ENCODE measurements at regions not wholly inside any gene's neighbourhood (a gene's known extent, or its start where the extent isn't known, plus 50 kb on each side); places are given as distances from the start of the nearest gene placed in this dataset.

DNA sequence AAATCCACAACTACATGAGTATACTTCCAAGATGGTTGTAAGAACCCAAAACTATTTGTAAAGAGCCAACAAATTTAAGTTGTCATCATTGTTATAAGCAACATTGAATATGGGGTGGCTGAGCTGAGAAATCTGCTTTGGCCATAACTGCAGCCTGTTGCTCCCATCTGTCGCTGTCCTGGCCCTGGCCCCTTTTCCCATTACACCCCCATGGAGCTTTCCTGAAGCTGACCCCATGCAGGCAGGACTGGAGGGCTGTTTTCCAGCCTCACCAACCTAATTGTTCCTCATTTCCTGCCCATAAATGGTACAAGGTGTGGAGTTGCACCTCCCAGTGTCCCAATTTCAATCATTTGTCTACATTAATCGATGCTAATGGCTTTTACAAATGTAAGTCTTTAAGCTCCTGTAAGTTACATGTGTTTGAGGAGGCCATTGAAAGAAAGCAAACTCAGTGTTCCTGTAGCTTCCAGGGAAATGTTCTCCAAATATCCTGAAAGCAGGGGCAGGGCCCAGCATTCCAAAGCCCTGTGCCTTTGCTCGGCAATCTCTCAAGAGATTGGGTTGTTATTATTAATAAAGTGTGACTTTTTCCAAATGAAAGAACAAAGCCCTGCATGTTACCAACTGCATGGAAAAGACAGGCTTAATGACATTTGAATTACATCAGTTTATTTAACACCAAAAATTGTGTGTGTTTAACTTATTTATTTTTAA is 545.9 kb downstream of the PLPP3 start:
- intact Hi-C loops (cut with DNase I) = no loop called here
- 64% methylated on average over 3 of the region's 3 CpGs for WGBS

DNA sequence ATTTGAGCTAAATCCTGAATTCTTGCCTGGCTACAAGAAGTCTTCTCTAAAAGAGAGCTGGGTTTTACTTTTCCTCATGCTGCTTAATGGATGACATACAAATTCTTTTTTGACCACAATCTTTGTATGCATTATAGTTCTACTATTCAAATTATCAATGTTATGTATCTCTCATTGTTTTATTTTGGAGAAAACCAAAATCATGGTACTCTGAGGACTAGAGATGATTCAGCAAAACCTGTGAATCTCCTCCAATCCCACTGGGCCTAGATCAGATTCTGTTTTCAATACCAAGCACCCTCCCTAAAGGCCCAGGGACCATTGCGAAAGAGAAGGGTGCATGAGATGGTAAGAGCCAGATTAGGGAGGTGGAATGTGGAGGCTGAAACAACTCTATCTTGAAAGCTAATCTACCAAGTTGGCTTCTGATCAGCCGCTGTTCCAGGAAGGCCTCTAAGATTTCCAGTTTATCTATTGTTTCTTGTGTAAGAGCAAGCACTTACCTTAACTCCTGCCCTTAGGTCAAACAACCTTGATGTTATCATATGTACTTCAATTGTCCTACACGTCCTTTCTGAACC is 547.2 kb downstream of the PLPP3 start:
- intact Hi-C loops (cut with DNase I) = no loop called here
- no peak overlapping the region for H3K27ac ChIP-seq (replicated peaks in 1 of 4)

More for the DNA sequence above, 545.9 kb downstream of the PLPP3 start:
- no peaks in the 10 kb centered on the region for H3K27me3 ChIP-seq
- no peak overlapping the region for H3K27ac ChIP-seq (replicated peaks in 1 of 4)
- peaks cover 0 to 29% (median 18%) of the 10 kb centered on the region in 4 donors for H3K4me1 ChIP-seq
- no peak for DNase-seq (ENCODE audit: extremely low spot score)
- no peaks in the 10 kb centered on the region for H3K9me3 ChIP-seq
- no peaks in the 10 kb centered on the region for H3K36me3 ChIP-seq
- TF ChIP-seq POLR2A (IDR thresholded peaks at IDR 0.05; ENCODE audit: low read depth) (no peak), POLR2AphosphoS5 (IDR thresholded peaks at IDR 0.05) (no peak), EP300 (IDR thresholded peaks at IDR 0.05) (no peak)
- TF ChIP-seq, protein P1, sequence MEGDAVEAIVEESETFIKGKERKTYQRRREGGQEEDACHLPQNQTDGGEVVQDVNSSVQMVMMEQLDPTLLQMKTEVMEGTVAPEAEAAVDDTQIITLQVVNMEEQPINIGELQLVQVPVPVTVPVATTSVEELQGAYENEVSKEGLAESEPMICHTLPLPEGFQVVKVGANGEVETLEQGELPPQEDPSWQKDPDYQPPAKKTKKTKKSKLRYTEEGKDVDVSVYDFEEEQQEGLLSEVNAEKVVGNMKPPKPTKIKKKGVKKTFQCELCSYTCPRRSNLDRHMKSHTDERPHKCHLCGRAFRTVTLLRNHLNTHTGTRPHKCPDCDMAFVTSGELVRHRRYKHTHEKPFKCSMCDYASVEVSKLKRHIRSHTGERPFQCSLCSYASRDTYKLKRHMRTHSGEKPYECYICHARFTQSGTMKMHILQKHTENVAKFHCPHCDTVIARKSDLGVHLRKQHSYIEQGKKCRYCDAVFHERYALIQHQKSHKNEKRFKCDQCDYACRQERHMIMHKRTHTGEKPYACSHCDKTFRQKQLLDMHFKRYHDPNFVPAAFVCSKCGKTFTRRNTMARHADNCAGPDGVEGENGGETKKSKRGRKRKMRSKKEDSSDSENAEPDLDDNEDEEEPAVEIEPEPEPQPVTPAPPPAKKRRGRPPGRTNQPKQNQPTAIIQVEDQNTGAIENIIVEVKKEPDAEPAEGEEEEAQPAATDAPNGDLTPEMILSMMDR (IDR thresholded peaks at IDR 0.05) = no peak
- H3K4me3 ChIP-seq = no peak overlapping the region

DNA sequence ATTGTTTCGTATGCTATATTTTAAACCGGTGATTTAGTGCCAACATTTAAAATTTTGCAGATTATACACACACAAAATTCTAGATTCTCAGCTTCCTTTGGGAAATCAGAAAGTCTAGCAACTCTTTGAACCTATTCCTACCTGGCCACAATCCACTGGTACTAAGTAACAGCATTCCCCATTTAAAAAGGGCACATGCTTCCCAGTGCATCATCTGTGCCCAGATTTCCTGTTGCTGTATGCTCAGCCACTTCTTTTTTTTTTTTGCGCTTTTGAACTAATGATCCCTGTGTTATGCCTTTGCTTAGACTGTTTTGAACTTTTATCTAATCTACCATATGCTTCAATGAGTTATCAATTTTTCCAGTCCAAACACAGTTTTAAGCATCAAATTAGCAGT is 548.4 kb downstream of the PLPP3 start:
- 93% methylated on average over 3 of the region's 3 CpGs for WGBS
- TF ChIP-seq POLR2A (IDR thresholded peaks at IDR 0.05; ENCODE audit: low read depth) (no peak), POLR2AphosphoS5 (IDR thresholded peaks at IDR 0.05) (no peak), EP300 (IDR thresholded peaks at IDR 0.05) (no peak)
- TF ChIP-seq, protein P1 (IDR thresholded peaks at IDR 0.05) = no peak
- H3K4me1 ChIP-seq = peaks cover 0 to 22% (median 12%) of the 10 kb centered on the region in 4 donors
- DNase-seq (ENCODE audit: extremely low spot score) = no peak
- no peak overlapping the region for H3K27ac ChIP-seq (replicated peaks in 1 of 4)
- no peaks in the 10 kb centered on the region for H3K36me3 ChIP-seq
- no peaks in the 10 kb centered on the region for H3K27me3 ChIP-seq
- intact Hi-C loops (cut with DNase I) = no loop called here
- no peak overlapping the region for H3K4me3 ChIP-seq
- H3K9me3 ChIP-seq = no peaks in the 10 kb centered on the region

More for the DNA sequence above, 547.2 kb downstream of the PLPP3 start:
- Histone ChIP-seq H3K36me3 (no peaks in the 10 kb centered on the region), H3K4me1 (peaks cover 0 to 29% (median 18%) of the 10 kb centered on the region in 4 donors), H3K9me3 (no peaks in the 10 kb centered on the region), H3K27me3 (no peaks in the 10 kb centered on the region), H3K4me3 (no peak overlapping the region)
- 90% methylated on average over 3 of the region's 3 CpGs for WGBS
- no peak for DNase-seq (ENCODE audit: extremely low spot score)
- TF ChIP-seq, protein P1 (IDR thresholded peaks at IDR 0.05) = no peak
- no peak for TF ChIP-seq EP300 (IDR thresholded peaks at IDR 0.05)
- no peak for TF ChIP-seq POLR2AphosphoS5 (IDR thresholded peaks at IDR 0.05)
- TF ChIP-seq POLR2A (IDR thresholded peaks at IDR 0.05; ENCODE audit: low read depth) = no peak

DNA sequence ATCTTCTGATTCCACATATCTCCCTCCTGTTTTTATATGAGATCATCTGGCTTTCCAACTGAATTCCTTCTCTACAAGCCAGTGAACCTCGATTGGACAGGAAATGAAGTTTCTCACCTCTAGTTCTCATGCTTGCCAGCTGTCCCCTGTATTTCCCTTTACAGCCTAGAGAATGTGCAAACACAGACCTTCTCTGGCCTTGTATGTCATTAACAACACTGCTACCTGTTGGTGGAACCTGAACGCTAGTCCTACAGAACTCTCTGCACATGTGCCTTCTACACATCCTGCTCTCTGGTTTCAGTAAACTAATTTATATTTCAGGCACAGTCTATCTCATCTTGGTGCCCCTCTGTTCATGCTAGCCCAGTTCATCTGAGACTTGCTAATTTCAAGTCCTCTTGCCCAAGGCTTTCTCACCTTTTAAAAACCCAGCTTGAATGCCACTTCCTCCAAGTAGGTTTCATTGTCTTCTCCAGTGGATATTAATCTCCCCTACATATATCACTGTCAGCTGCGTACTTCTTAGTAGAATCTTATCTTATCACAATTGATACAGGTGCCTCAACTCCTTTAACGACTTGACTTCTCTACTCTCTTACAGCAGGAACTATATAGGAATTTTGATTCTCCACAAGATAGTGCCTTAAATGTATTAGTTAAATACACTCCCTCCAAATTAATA is 549.9 kb downstream of the PLPP3 start:
- 76% methylated on average over 4 of the region's 4 CpGs for whole genome bisulfite sequencing
- H3K36me3 ChIP-seq = no peaks in the 10 kb centered on the region
- no peak for TF ChIP-seq EP300 (IDR thresholded peaks at IDR 0.05)
- no peak for TF ChIP-seq POLR2A (IDR thresholded peaks at IDR 0.05; ENCODE audit: low read depth)
- TF ChIP-seq, protein P1 (IDR thresholded peaks at IDR 0.05) = no peak

More for the DNA sequence above, 549.9 kb downstream of the PLPP3 start:
- Histone ChIP-seq H3K4me3 (no peak overlapping the region), H3K9me3 (no peaks in the 10 kb centered on the region), H3K27ac (replicated peaks in 1 of 4) (no peak overlapping the region), H3K4me1 (peaks cover 0 to 12% (median 7%) of the 10 kb centered on the region in 4 donors), H3K27me3 (no peaks in the 10 kb centered on the region)
- DNase-seq (ENCODE audit: extremely low spot score) = no peak
- intact Hi-C loops (cut with DNase I) = no loop called here
